NCI-H146 (cell line): ENCODE measurements at regions not wholly inside any gene's neighbourhood (a gene's known extent, or its start where the extent isn't known, plus 50 kb on each side); places are given as distances from the start of the nearest gene placed in this dataset.
A peak's percentile ranks its signal among the peaks of the same experiment; 100 is the strongest.
"Not testable (repeated sequence)": the region's sequence is repeated elsewhere in the genome, so short reads cannot be mapped to it uniquely, and the experiment has no call there.

Source experiments
- DNase-seq: peaks from one replicate; lab custom pipeline; 2025; lab: John Stamatoyannopoulos, UW

GRCh38 chr11:29161191-29161590, 855.6 kb downstream of the KCNA4 start:
- no peak for DNase-seq

- peak; percentile 47 for DNase-seq
Observed at GRCh38 chr11:29159552-29160465, 857.0 kb downstream of the KCNA4 start.

GRCh38 chr11:29153078-29153477, 863.8 kb downstream of the KCNA4 start:
- DNase-seq = no peak

- not testable (repeated sequence) for DNase-seq
Observed at GRCh38 chr11:29142573-29142972, 874.3 kb downstream of the KCNA4 start.

- DNase-seq = no peak
Observed at GRCh38 chr11:29135504-29135903, 881.3 kb downstream of the KCNA4 start.

- no peak for DNase-seq
Observed at GRCh38 chr11:29131055-29131454, 885.8 kb downstream of the KCNA4 start.

GRCh38 chr11:29129844-29130243, 887.0 kb downstream of the KCNA4 start:
- no peak for DNase-seq

- no peak for DNase-seq
Observed at GRCh38 chr11:29127461-29127860, 889.4 kb downstream of the KCNA4 start.

GRCh38 chr11:29125606-29126005, 891.2 kb downstream of the KCNA4 start:
- DNase-seq = no peak

GRCh38 chr11:29124470-29124869, 892.4 kb downstream of the KCNA4 start:
- DNase-seq = no peak

- DNase-seq = no peak
Observed at GRCh38 chr11:29119707-29120618, 896.9 kb downstream of the KCNA4 start.

GRCh38 chr11:29119116-29119515, 897.7 kb downstream of the KCNA4 start:
- no peak for DNase-seq

- DNase-seq = no peak
Observed at GRCh38 chr11:29100967-29101366, 915.9 kb downstream of the KCNA4 start.

- DNase-seq = no peak
Observed at GRCh38 chr11:29095821-29096220, 921.0 kb downstream of the KCNA4 start.

GRCh38 chr11:29093416-29094120, 923.3 kb downstream of the KCNA4 start:
- no peak for DNase-seq

GRCh38 chr11:29087200-29087812, 929.5 kb downstream of the KCNA4 start:
- DNase-seq = no peak

- DNase-seq = no peak
Observed at GRCh38 chr11:29075726-29076125, 941.1 kb downstream of the KCNA4 start.

- no peak for DNase-seq
Observed at GRCh38 chr11:29063630-29064361, 953.0 kb downstream of the KCNA4 start.

GRCh38 chr11:29061452-29061851, 953.3 kb downstream of the METTL15 start:
- no peak for DNase-seq

GRCh38 chr11:29056487-29056886, 948.3 kb downstream of the METTL15 start:
- DNase-seq = not testable (repeated sequence)

GRCh38 chr11:29051935-29052334, 943.7 kb downstream of the METTL15 start:
- no peak for DNase-seq
